BLaER1 (cell line): ENCODE measurements at regions not wholly inside any gene's neighbourhood (a gene's known extent, or its start where the extent isn't known, plus 50 kb on each side); places are given as distances from the start of the nearest gene placed in this dataset.

Source experiments
- H3K27ac ChIP-seq: shearing (Covaris generic); formaldehyde crosslinking; 2 replicates; pipeline ENCODE4 v1.8.1; 2022
- H3K27me3 ChIP-seq: shearing (Covaris generic); formaldehyde crosslinking; 2 replicates; pipeline ENCODE4 v1.8.1; 2022
- H3K36me3 ChIP-seq: shearing (Covaris generic); formaldehyde crosslinking; 2 replicates; pipeline ENCODE4 v1.8.1; 2022
- H3K4me1 ChIP-seq: shearing (Covaris generic); formaldehyde crosslinking; 2 replicates; pipeline ENCODE4 v1.8.1; 2022
- H3K4me2 ChIP-seq: shearing (Covaris generic); formaldehyde crosslinking; 2 replicates; pipeline ENCODE4 v1.8.1; 2022
- H3K4me3 ChIP-seq: shearing (Covaris generic); formaldehyde crosslinking; 2 replicates; pipeline ENCODE4 v1.8.1; 2022
- H3K9ac ChIP-seq: shearing (Covaris generic); formaldehyde crosslinking; 2 replicates; pipeline ENCODE4 v1.8.1; 2022
- H3K9me3 ChIP-seq: shearing (Covaris generic); formaldehyde crosslinking; 2 replicates; pipeline ENCODE4 v1.8.1; 2022
- H4K20me1 ChIP-seq: shearing (Covaris generic); formaldehyde crosslinking; 2 replicates; pipeline ENCODE4 v1.8.1; 2022
- Cebpa-rat ChIP-seq: shearing (Covaris generic); IDR thresholded peaks from 2 replicates; pipeline ENCODE4 v1.8.1; 2022

- H3K27ac ChIP-seq, result no peak overlapping the region
- H3K4me2 ChIP-seq, result no peak overlapping the region
- no peaks in the 10 kb centered on the region for H3K27me3 ChIP-seq
- H3K36me3 ChIP-seq, result no peaks in the 10 kb centered on the region
- H3K9me3 ChIP-seq, result peaks cover 7% of the 10 kb centered on the region; the same call in 1 of the 2 replicates
- no peak overlapping the region for H3K9ac ChIP-seq
- TF ChIP-seq Cebpa-rat, result no peak
- no peaks in the 10 kb centered on the region for H4K20me1 ChIP-seq
- no peaks in the 10 kb centered on the region for H3K4me1 ChIP-seq
- H3K4me3 ChIP-seq, result no peak overlapping the region
Measured at GRCh38 chr7:110187877-110188554, 902.9 kb upstream of the LRRN3 start.

DNA sequence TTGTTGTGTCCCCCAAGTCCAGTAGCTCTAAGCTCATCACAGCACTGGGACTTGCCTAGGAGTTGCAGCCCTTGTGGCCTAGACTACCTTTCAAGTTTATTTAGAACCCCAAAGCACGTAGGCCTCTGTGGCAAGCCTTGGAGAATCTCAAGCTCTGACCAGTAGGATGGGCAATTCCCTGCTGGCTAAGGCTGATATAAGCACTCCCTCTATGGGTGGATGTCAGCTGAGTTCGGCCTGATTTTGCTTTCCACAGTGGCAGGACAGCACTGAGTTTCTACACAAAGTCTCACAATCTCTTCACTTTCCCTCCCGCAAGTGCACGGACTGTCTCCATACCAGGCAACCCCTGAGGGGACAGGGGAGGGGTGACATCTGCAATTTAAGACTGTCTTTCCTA is 886.4 kb upstream of the LRRN3 start:
- no peaks in the 10 kb centered on the region for H4K20me1 ChIP-seq
- H3K9ac ChIP-seq, result no peak overlapping the region
- no peaks in the 10 kb centered on the region for H3K36me3 ChIP-seq
- TF ChIP-seq Cebpa-rat, result no peak
- no peak overlapping the region for H3K4me2 ChIP-seq
- no peak overlapping the region for H3K27ac ChIP-seq
- H3K4me3 ChIP-seq, result no peak overlapping the region
- no peaks in the 10 kb centered on the region for H3K9me3 ChIP-seq
- no peaks in the 10 kb centered on the region for H3K27me3 ChIP-seq
- H3K4me1 ChIP-seq, result no peaks in the 10 kb centered on the region

- H3K9ac ChIP-seq, result no peak overlapping the region
- H3K4me1 ChIP-seq, result no peaks in the 10 kb centered on the region
- H3K27me3 ChIP-seq, result no peaks in the 10 kb centered on the region
- H3K4me2 ChIP-seq, result no peak overlapping the region
- H3K36me3 ChIP-seq, result no peaks in the 10 kb centered on the region
- H3K4me3 ChIP-seq, result no peak overlapping the region
- H4K20me1 ChIP-seq, result no peaks in the 10 kb centered on the region
- H3K27ac ChIP-seq, result no peak overlapping the region
- no peaks in the 10 kb centered on the region for H3K9me3 ChIP-seq
- no peak for TF ChIP-seq Cebpa-rat
Measured at GRCh38 chr7:110205899-110206298, 885.0 kb upstream of the LRRN3 start.

- H3K4me2 ChIP-seq, result no peak overlapping the region
- H3K4me3 ChIP-seq, result no peak overlapping the region
- H3K4me1 ChIP-seq, result no peaks in the 10 kb centered on the region
- no peak overlapping the region for H3K9ac ChIP-seq
- no peaks in the 10 kb centered on the region for H4K20me1 ChIP-seq
- peaks cover 6% of the 10 kb centered on the region; the same call in 1 of the 2 replicates for H3K9me3 ChIP-seq
- no peaks in the 10 kb centered on the region for H3K27me3 ChIP-seq
- no peak for TF ChIP-seq Cebpa-rat
- H3K27ac ChIP-seq, result no peak overlapping the region
- no peaks in the 10 kb centered on the region for H3K36me3 ChIP-seq
Measured at GRCh38 chr7:110209884-110210283, 881.0 kb upstream of the LRRN3 start.

- no peak for TF ChIP-seq Cebpa-rat
Measured at GRCh38 chr7:110210941-110211608, 879.9 kb upstream of the LRRN3 start.

GRCh38 chr7:110224643-110225042 is 866.3 kb upstream of the LRRN3 start:
- Histone ChIP-seq H3K4me1 (no peaks in the 10 kb centered on the region), H3K9me3 (no peaks in the 10 kb centered on the region), H3K36me3 (no peaks in the 10 kb centered on the region), H3K27ac (no peak overlapping the region), H3K9ac (no peak overlapping the region), H3K4me3 (no peak overlapping the region), H4K20me1 (no peaks in the 10 kb centered on the region), H3K4me2 (no peak overlapping the region), H3K27me3 (no peaks in the 10 kb centered on the region)
- no peak for TF ChIP-seq Cebpa-rat

More at GRCh38 chr7:110210941-110211608, 879.9 kb upstream of the LRRN3 start:
- Histone ChIP-seq H3K27ac (no peak overlapping the region), H3K9ac (no peak overlapping the region), H4K20me1 (no peaks in the 10 kb centered on the region), H3K4me3 (no peak overlapping the region), H3K4me1 (no peaks in the 10 kb centered on the region), H3K36me3 (no peaks in the 10 kb centered on the region), H3K4me2 (no peak overlapping the region), H3K9me3 (peaks cover 6% of the 10 kb centered on the region; the same call in 1 of the 2 replicates), H3K27me3 (no peaks in the 10 kb centered on the region)

GRCh38 chr7:110246118-110246517 is 844.8 kb upstream of the LRRN3 start:
- Histone ChIP-seq H3K4me2 (no peak overlapping the region), H3K4me3 (no peak overlapping the region), H3K4me1 (no peaks in the 10 kb centered on the region), H3K36me3 (no peaks in the 10 kb centered on the region), H3K27me3 (no peaks in the 10 kb centered on the region), H3K27ac (no peak overlapping the region), H3K9me3 (no peaks in the 10 kb centered on the region), H4K20me1 (no peaks in the 10 kb centered on the region), H3K9ac (no peak overlapping the region)
- no peak for TF ChIP-seq Cebpa-rat

DNA sequence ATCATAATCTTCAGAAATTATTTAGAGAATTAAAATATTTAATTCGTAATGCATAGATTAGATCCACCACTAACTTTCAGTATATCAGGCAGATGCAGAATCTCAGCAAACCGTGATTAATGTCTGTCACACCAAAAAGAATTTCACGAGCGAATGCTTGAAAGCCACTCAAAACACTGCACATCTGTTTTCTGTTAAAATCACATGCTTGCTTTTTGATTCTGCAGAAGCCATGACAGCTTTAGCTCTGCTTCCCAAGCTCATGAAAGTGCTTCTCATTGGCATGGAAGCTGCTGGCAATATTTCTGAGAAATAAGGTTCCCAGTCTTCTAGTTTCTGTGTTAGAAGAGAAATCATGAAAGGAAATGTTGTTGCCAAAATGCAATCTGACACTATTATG is 837.8 kb upstream of the LRRN3 start:
- Histone ChIP-seq H3K9me3 (no peaks in the 10 kb centered on the region), H3K9ac (no peak overlapping the region), H3K27ac (no peak overlapping the region), H4K20me1 (no peaks in the 10 kb centered on the region), H3K4me3 (no peak overlapping the region), H3K4me2 (no peak overlapping the region), H3K36me3 (no peaks in the 10 kb centered on the region), H3K4me1 (no peaks in the 10 kb centered on the region), H3K27me3 (no peaks in the 10 kb centered on the region)
- TF ChIP-seq Cebpa-rat, result no peak

DNA sequence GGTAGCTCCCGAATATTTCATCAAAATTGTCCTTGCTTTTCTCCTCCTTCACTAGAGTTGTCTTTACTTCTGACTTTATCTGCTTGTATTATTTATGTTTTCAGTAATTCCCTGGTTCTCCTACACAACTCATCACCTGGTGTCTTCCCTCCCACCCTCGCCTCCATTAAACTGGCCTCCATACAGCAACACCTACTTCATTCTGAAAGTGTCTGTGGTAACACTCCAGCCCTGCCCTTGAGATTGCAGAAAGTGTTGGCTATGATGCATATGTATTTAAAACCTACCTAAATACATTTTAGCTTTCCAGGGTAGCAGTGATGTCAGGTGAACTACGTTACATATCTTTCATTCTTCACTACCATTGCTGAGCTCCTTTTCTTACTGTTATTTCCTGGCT is 833.3 kb upstream of the LRRN3 start:
- H3K27me3 ChIP-seq, result no peaks in the 10 kb centered on the region
- H3K4me3 ChIP-seq, result no peak overlapping the region
- no peak overlapping the region for H3K4me2 ChIP-seq
- no peak overlapping the region for H3K27ac ChIP-seq
- no peaks in the 10 kb centered on the region for H3K36me3 ChIP-seq
- H3K4me1 ChIP-seq, result no peaks in the 10 kb centered on the region
- no peak overlapping the region for H3K9ac ChIP-seq
- no peaks in the 10 kb centered on the region for H3K9me3 ChIP-seq
- TF ChIP-seq Cebpa-rat, result no peak
- H4K20me1 ChIP-seq, result no peaks in the 10 kb centered on the region

DNA sequence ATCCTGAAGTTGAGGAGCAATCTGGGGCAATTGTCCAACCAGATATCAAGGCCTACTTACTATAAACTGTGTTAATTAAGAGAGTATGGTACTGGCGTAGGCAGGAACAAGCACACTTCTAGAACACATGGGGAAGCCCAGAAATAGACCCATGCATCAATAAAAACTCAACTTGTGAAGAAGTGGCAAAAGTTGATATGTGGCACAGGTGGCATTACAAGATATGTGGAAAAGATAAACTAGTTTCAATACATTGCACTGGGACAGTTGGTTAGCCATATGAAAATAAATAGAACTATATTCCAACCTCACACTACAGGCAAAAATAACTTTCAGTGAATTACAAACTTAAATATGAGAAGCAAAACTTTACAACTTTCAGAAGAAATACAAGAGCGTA is 828.7 kb upstream of the LRRN3 start:
- no peaks in the 10 kb centered on the region for H3K36me3 ChIP-seq
- H3K9ac ChIP-seq, result no peak overlapping the region
- no peaks in the 10 kb centered on the region for H3K27me3 ChIP-seq
- no peak for TF ChIP-seq Cebpa-rat
- H4K20me1 ChIP-seq, result no peaks in the 10 kb centered on the region
- H3K4me1 ChIP-seq, result no peaks in the 10 kb centered on the region
- no peak overlapping the region for H3K4me2 ChIP-seq
- no peaks in the 10 kb centered on the region for H3K9me3 ChIP-seq
- H3K27ac ChIP-seq, result no peak overlapping the region
- no peak overlapping the region for H3K4me3 ChIP-seq
